ENCODE measurements at regions not wholly inside any gene's neighbourhood (a gene's known extent, or its start where the extent isn't known, plus 50 kb on each side); places are given as distances from the start of the nearest gene placed in this dataset.
A peak's percentile ranks its signal among the peaks of the same experiment; 100 is the strongest.

DNA sequence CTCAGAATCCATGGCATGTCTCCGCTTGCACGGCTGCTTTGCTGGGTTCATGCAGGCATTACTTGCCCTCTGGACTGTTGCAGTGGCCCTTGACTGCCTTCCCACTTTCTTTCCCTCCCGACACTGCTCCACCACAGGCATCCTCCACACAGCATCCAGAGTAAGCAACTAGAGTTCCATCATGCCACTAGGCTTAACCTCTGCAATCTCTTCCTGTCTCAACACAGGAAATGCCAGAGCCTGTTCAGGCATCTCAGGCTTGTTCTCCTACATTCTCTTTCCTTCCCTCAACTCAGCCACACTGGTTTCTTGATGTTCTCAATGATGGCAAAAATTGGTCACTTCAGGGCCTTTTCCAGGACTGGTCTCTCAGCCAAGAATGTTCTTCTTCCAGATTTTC, 284.5 kb upstream of the KLF6 start:
- DNase-seq = no peak

DNA sequence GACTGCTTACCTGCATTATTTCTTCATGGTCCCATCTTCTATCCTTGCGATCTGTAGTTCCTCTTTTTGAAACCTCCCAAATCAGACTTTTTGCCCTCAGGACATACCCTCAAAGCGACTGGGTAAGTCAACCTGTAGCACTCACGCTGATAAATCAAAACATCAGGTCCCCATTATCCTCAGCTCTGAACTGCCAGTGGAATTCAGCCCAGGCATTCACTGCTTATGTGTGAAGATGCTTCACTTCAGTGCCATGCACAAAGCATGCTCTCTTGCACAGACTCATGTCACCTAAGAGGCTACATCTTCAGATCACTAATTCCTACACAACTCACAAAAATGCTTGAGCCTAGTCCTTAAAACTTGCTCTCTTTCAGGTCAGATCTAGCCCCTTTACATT, 283.6 kb upstream of the KLF6 start:
- DNase-seq = no peak

DNA sequence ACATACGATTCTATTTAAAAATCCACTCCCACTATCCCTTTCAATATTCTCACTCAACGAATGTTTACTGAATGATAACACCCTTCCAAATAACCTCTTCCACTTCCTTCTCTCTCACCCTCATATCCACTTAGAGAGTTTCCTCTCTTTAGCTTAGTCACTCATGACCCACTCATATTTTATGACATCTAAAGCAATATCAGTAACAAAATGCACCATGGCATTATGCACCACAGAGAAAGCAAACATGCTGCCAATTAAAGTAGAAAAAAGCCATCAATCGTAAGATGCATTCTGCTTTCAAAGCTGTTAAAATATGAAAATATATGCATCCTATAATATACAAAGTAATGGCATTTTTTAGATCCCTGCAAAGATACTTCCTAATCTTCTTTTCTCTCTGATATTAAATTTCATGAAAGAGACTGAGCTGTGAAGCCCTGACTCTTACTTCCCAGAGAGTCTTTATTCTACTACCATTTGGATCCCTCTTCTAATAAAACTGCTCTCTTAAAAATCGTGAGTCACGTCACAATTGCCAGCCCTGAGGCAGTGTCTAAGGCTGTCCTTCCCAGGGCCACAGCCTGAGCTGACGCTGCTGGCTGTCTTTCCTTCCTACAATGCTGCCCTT, 283.0 kb upstream of the KLF6 start:
- no peak for DNase-seq

DNA sequence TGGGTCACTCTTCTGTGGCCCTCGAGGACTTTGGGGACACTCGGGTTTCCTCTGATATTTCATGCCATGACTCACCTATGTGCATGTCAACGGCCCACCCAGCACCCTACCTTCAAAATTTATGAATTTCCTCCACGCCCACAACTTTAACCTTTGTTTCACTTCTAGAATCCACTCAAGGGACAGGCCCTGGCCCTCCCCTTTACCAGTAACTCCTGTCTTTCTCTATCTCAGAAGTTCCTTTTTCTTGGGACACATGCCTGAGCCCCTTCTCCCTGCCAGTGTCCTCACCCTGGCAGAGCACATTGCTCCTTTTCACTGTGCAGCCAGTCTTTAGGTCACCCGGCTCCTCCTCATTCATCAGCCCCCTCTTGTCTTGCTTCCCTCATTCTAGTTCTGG, 282.5 kb upstream of the KLF6 start:
- no peak for DNase-seq

GRCh38 chr10:4066581-4067390, 281.8 kb upstream of the KLF6 start:
- no peak for DNase-seq

DNA sequence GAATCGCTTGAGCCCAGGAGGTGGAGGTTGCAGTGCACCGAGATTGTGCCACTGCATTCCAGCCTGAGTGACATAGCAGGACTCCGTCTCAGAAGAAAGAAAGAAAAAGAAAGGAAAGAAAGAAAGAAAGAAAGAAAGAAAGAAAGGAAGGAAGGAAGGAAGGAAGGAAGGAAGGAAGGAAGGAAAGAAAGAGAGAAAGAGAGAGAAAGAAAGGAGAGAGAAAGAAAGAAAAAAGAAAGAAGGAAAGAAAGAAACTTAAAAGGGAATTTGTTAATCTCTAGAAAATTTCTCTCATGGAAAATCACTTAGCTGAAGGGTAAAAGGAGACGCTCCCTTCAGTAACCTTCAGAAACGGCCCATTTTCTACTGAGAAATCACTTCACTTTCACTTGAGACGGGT, 279.5 kb upstream of the KLF6 start:
- no peak for DNase-seq

GRCh38 chr10:4063717-4064116, 278.7 kb upstream of the KLF6 start:
- DNase-seq = no peak

- DNase-seq = no peak
Measured at GRCh38 chr10:4062751-4063150, 277.7 kb upstream of the KLF6 start.

- DNase-seq = no peak
Measured at GRCh38 chr10:4062072-4062471, 277.1 kb upstream of the KLF6 start.

- no peak for DNase-seq
Measured at GRCh38 chr10:4061441-4061951, 276.5 kb upstream of the KLF6 start.

- no peak for DNase-seq
Measured at GRCh38 chr10:4059471-4060138, 274.6 kb upstream of the KLF6 start.

DNA sequence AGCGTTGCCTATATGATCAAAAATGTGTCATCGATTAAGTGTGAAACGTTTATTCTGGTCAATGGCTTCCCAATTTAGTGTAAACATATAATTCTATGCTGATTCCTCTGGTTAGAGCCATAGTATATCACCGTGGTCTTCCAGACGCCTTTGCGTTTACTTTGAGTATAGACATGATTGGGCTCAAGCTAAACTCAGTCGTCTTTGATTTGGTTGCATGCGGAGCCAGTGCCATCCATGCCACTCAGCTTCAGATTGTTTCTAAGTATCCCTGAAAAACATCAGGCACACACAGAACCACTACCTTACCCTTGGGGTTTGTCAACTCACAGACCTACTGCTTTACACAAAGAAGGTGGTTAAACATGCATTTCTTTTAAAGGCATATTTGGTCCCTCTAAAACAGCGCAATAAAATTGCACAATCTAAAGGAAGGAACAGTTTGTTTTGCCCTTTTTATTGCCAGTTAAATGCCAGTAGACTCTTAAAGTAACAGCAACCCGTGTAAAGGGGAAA, 273.6 kb upstream of the KLF6 start:
- no peak for DNase-seq

- no peak for DNase-seq
Measured at GRCh38 chr10:4057725-4058513, 272.9 kb upstream of the KLF6 start.

GRCh38 chr10:4057021-4057420, 272.0 kb upstream of the KLF6 start:
- DNase-seq = no peak

DNA sequence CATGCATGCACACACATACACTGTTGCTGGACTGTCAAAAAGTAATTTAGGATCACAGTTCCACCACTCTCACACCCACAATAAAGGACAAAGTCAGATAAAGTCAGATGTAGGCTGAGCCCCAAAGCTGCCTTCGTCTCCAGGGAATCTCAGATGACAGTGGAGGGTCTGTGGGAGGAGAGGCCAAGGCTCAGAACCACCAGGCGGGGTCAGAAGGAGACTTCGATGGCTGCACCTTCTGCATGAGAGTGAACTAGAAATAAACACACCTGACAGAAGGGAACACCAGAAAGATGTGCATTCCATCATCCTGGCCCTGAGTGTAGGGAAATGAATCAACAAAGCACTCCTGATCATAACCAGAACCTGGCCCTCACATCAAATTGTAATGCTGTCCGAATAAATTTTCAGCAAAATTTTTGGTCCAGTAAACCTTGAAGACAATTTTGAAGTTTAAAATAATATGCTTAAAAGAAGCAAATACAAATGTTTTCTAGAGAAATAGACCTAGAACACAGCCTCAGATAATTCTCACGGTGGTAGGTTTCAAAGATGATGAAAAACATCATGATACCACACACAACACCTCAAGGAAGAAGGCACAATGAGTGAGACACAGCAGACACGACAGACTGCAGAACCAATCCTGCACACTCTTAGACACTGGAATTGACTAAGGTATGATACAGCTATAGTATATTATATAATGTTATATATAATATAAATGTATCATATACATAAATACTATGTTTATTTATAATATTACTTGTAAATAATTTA, 269.8 kb upstream of the KLF6 start:
- DNase-seq = no peak

- DNase-seq = no peak
Measured at GRCh38 chr10:4053940-4054339, 268.9 kb upstream of the KLF6 start.

- no peak for DNase-seq
Measured at GRCh38 chr10:4051641-4052151, 266.7 kb upstream of the KLF6 start.

- peak; percentile 31 for DNase-seq
Measured at GRCh38 chr10:4051011-4051640, 266.1 kb upstream of the KLF6 start.

DNA sequence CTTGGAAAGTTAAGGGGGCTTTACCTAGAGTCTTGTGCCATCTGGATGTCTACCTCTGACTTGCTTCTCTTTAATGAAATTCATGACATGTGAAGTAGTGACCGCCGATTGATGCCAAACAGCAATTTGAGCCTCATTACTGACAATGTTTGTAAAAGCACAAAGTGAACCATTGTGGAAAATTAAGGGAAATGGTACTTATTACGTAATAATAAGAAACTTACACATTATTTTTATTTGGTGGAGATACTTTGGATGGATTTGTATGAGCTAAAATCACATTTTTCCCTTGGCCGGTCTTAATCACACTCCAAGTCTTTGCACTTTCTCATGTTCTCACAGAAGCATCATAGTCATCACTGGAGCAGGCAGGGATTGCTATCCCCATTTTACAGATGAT, 265.1 kb upstream of the KLF6 start:
- no peak for DNase-seq

DNA sequence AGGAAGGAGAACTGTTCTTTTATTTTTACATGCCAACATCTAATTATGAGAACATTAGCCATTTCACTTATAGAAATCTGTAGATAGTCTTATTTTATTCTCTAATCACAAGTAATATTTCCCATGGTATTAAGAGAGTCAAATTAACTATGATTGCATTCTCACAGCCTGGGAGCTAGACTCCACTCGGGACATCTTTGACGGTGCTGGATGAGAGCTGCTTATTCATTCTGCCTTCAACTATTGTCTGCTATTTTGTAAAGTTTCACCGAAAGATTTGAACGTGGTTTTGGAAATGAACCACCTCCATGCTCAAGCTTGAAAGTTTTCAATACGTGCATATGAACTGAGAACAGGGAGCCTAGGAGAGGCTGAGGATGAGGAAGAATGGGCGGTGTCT, 264.3 kb upstream of the KLF6 start:
- no peak for DNase-seq

All from right kidney (tissue), 1 donor.